A673 (cell line): ENCODE measurements at regions not wholly inside any gene's neighbourhood (a gene's known extent, or its start where the extent isn't known, plus 50 kb on each side); places are given as distances from the start of the nearest gene placed in this dataset.

Source experiments
- EZH2 ChIP-seq: fragments of 200-600 bp; sonication (generic); IDR thresholded peaks from 2 replicates; pipeline ENCODE4 v1.6.1; 2017; ENCODE audit warnings: borderline replicate concordance, low read depth, mild to moderate bottlenecking, mixed read lengths, antibody characterized with exemption, low read length; ENCODE audit not compliant: poor library complexity, severe bottlenecking
- TF ChIP-seq, protein P1 (sequence below): fragments of 300-800, 200-600 bp; sonication (generic); conservative IDR thresholded peaks from 2 replicates; pipeline ENCODE4 v1.5.1; 2017; ENCODE audit warnings: low read depth, mild to moderate bottlenecking, antibody characterized with exemption, low read length, moderate library complexity, mixed read lengths

DNA sequence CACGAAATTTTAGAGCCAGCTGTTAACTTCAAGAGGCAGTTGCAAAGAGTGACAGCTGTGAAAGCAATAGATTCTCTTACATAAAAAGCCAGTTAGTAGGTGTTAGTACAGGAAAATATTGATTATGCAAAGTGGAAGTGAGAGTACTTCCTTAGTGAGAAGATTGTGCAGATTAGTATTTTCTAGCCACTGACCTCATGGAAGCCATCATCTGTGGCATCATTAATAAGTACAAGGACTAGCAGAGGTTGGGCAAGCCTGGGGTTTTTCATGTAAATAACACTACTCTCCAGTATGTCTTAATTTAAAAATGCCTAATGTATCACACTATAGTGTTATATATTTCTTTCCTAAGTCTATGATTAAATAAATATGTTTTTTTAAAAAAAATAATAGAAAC lies 166.2 kb upstream of the DTNA start:
- TF ChIP-seq, protein P1, sequence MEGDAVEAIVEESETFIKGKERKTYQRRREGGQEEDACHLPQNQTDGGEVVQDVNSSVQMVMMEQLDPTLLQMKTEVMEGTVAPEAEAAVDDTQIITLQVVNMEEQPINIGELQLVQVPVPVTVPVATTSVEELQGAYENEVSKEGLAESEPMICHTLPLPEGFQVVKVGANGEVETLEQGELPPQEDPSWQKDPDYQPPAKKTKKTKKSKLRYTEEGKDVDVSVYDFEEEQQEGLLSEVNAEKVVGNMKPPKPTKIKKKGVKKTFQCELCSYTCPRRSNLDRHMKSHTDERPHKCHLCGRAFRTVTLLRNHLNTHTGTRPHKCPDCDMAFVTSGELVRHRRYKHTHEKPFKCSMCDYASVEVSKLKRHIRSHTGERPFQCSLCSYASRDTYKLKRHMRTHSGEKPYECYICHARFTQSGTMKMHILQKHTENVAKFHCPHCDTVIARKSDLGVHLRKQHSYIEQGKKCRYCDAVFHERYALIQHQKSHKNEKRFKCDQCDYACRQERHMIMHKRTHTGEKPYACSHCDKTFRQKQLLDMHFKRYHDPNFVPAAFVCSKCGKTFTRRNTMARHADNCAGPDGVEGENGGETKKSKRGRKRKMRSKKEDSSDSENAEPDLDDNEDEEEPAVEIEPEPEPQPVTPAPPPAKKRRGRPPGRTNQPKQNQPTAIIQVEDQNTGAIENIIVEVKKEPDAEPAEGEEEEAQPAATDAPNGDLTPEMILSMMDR, result no peak
- no peak for TF ChIP-seq EZH2
